HG03039 (cell line): ENCODE measurements at regions not wholly inside any gene's neighbourhood (a gene's known extent, or its start where the extent isn't known, plus 50 kb on each side); places are given as distances from the start of the nearest gene placed in this dataset.

Source experiments
- ATAC-seq: cut with Tn5 transposase; IDR thresholded peaks from one replicate; pipeline ENCODE4 v1.9.1; 2021; ENCODE audit warnings: mild to moderate bottlenecking, moderate library complexity; ENCODE audit not compliant: unreplicated experiment

- no peak for ATAC-seq
Observed at GRCh38 chr2:217419055-217419671, 559.3 kb upstream of the TNP1 start.

GRCh38 chr2:217418544-217418943 is 558.7 kb upstream of the TNP1 start:
- no peak for ATAC-seq

- no peak for ATAC-seq
Observed at GRCh38 chr2:217418090-217418489, 558.2 kb upstream of the TNP1 start.

- no peak for ATAC-seq
Observed at GRCh38 chr2:217417536-217417935, 557.7 kb upstream of the TNP1 start.

- ATAC-seq: no peak
Observed at GRCh38 chr2:217415316-217415715, 555.5 kb upstream of the TNP1 start.

DNA sequence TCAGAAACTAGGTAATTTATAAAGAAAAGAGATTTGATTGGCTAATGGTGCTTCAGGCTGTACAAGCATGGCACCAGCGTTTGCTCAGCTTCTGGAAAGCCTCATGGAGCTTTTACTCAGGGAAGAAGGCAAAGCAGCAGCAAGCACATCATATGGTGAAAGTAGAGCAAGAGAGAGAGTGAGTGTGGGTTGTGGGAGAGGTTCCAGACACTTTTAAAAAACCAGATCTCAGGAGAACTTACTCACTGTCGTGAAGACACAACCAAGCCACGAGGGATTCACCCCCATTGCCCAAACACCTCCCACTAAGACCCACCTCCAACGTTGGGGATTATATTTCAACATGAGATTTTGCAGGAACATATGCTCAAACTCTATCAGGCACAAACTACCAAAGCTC is 554.6 kb upstream of the TNP1 start:
- no peak for ATAC-seq

- ATAC-seq: no peak
Observed at GRCh38 chr2:217413193-217413592, 553.3 kb upstream of the TNP1 start.

DNA sequence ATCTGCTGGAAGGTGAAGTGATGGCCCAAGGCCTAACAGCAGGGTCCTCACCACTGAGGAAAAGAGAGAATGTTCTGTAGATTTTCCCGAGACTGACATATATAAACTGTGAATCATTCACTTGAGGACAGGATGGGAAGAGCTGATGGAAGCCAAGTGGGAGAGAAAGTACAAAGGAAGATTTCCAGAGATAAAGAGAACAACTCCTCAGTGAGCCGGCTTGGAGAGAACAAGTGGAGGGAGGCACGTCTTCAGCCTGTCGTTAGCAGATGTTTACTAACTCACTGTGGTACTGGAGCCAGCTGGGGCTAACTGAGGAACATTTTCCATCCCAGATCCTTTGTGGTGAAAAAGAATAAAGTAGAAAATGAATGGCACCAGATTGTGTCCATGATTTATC is 552.9 kb upstream of the TNP1 start:
- no peak for ATAC-seq

DNA sequence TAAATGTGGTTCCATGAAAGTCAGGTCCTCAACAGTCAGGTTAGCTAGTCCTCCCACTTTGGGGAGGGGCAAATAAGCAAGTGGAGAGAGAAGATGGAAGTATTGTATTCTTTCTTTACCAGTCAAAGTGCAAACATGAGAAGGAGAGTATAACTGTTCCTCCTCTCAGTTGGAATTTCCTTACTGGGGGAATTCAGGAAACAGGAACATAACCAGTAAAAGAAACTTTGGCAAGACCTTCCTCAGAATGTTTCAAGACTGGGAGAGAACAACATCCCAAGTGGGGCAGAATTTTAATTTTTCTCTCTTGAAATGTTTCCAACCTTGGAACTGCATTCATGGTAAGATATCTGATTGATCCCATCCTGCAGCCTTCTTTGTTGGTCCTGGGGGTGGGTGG is 552.4 kb upstream of the TNP1 start:
- no peak for ATAC-seq

DNA sequence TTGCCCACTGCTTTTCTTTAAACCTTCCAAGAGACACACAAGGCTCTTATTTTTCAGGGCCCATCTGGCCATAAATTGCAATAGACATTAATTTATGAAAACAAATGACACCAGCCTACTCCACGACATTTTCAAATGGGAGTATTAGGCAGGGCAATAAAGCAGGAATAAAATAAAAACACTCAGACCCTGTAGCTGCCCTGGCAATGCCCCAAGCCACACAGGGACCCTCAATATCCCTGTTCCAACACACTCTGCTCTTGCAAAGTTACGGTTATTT is 550.8 kb upstream of the TNP1 start:
- ATAC-seq: no peak

DNA sequence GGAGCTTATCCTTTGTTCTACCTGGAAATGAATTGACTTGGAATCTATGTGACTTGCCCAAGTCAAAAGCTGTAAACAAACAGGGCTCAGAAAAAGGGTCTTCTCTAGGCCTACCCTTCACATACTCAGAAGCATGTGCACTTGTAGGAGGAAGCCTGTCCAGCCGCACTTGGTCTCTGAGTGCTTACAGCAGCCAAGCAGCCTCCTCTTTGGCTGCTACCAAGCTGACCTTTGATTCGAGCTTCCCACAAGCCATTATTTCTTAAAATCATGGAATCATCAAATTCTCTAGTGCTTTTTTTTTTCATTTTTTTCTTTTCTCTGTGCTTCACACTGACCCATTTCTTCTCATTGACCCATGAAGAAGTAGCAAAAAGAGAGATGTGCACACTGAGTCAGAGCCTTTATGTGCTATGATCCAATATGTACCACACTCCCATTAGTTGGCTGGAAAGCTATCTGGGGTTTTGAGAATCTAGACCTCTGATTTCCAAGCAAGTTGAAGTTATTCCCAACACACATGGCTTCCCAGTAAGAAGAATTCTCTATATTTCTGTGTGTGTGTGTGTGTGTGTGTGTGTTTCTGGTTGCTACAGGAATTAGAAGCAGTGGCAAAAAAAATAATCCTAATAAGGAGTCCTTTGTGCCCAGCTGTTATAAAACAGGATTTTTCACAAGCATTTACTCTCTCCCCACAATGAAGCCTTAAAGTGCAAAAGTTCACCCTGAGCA is 550.3 kb upstream of the TNP1 start:
- ATAC-seq: no peak

DNA sequence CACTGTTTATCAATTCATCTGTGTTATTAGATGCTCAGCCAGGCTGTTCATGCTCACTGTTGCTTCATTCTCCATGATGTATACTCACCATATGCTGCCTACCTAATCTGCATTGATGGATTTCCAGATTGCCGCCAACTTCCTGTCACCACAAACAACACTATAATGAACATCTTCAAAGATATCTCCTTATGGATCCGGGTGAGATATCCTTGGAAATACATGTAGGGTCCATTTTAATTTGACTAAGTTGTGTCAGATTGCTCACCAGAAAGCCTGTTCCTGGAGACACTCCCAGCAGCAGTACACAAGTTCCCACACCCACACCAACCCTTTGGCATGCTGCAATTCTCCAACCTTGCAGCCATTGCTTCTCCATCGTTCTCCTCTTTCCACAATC is 547.5 kb upstream of the TNP1 start:
- no peak for ATAC-seq

GRCh38 chr2:217404236-217404760 is 544.4 kb upstream of the TNP1 start:
- no peak for ATAC-seq

- ATAC-seq: no peak
Observed at GRCh38 chr2:217402761-217403383, 543.0 kb upstream of the TNP1 start.

DNA sequence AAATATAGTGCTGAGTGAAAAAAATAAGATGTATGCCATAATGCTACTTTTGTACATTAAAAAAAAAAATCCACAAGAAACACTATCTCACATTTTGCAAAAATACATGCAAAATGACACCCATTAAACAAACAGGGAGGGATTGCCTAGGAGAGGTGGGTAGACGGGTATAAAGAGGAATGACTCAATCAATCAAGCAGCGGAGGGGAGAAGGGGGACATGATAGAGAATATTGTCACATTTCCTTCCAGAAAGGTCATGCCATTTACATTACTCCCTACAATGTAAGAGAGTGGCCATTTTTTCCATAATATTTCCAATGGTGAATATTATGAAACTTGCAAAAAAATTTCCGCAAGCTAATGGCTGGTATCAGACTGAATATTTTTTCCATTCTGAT is 542.3 kb upstream of the TNP1 start:
- ATAC-seq: no peak

DNA sequence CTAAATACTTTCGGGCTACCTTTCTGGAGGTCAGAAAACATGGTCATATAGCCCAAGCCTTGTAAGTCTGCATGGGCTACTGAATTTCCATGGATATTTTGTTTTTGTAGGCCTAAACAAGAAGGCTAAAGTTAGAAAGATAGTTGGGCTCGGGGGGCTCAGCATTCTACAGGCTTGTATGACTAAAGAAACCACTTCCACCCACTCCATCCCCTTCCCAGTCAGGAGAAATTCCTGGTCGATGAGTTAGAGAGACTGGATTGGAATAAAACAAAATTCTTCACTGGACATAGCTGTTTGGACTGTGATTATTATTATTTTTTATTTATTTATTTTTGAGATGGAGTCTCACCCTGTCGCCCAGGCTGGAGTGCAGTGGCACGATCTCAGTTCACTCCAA is 539.4 kb upstream of the TNP1 start:
- no peak for ATAC-seq

- ATAC-seq: no peak
Observed at GRCh38 chr2:217398860-217399259, 539.0 kb upstream of the TNP1 start.

- ATAC-seq: no peak
Observed at GRCh38 chr2:217398101-217398500, 538.2 kb upstream of the TNP1 start.

DNA sequence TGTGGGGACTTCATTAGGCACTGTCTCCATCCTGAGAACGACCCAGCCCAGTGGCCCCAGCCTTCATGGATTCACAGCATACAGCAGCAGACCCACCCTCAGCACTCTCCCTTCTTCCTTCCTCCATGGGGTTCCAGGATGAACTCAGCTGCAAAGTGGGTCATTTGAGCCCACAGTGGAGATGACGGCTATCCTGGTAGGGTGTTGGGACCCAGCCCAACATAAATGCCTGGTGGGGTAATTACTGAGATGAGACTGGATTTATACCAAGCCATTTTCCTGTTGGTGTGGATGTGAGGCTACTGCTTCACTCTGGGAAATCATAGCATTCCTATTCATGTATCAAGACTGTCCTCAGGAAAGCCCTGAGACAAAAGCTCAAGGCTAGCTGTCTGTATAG is 536.7 kb upstream of the TNP1 start:
- no peak for ATAC-seq

- no peak for ATAC-seq
Observed at GRCh38 chr2:217396165-217396564, 536.3 kb upstream of the TNP1 start.

DNA sequence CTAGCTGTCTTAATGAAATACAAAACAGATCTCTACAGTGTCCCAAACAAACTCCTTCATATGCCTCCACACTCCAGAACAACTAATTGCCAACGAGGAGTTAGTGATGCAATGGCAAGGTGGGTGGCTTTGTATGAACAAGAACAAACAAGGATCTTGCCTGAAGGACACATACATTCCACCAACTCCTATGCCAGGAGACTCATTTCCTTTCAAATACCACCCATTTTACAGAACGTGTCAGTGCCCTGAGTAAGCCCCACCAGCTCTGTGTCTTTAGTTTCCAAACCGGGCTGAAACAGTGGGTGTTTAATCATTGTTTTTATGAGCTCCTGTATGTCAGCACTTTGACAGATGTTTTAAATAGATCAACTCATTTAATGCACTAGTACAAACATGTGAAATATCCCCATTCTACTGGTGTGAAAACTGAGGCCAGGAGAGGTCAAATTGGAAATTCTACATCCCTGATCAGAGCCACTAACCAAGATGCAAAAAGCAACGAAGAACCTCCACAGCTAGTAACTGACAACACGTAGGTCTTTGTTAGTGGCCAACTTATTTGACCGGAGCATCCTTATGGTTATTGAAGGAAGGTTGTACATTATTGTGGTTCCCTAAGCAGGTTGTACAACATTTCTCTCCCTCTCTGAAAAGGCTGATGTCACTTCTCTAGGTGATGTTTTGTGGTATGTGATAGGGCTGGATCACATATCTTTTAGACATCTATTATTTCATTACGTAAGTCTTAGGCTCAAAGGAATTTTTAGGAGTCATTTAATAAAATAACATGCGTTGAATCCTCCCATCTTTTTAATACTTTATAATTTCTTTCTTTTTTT is 534.9 kb upstream of the TNP1 start:
- no peak for ATAC-seq
